Parathyroid adenoma (tissue), 2 donors: ENCODE measurements at regions not wholly inside any gene's neighbourhood (a gene's known extent, or its start where the extent isn't known, plus 50 kb on each side); places are given as distances from the start of the nearest gene placed in this dataset.

Source experiments
- H2AFZ ChIP-seq: fragments of 300-600 bp; sonication (generic); one replicate; pipeline ENCODE4 v1.7.0; 2017; ENCODE audit warnings: antibody characterized with exemption, mild to moderate bottlenecking
- H3K27ac ChIP-seq: fragments of 300-600 bp; sonication (generic); one replicate; pipeline ENCODE4 v1.7.0; 2017
- H3K27me3 ChIP-seq: fragments of 300-600 bp; sonication (generic); one replicate; pipeline ENCODE4 v1.7.0; 2017; ENCODE audit warnings: low read length; ENCODE audit not compliant: control insufficient read depth, insufficient read depth
- H3K36me3 ChIP-seq: fragments of 300-600 bp; sonication (generic); one replicate; pipeline ENCODE4 v1.7.0; 2017; ENCODE audit warnings: low read length; ENCODE audit not compliant: control insufficient read depth, insufficient read depth
- H3K4me1 ChIP-seq: fragments of 300-600 bp; sonication (generic); one replicate; pipeline ENCODE4 v1.7.0; 2017; ENCODE audit warnings: control low read depth
- H3K4me2 ChIP-seq: fragments of 300-600 bp; sonication (generic); one replicate; pipeline ENCODE4 v1.7.0; 2017; ENCODE audit warnings: low read length
- H3K4me3 ChIP-seq: fragments of 300-600 bp; sonication (generic); one replicate; pipeline ENCODE4 v1.7.0; 2017; ENCODE audit warnings: low read depth, low read length
- H3K79me2 ChIP-seq: fragments of 300-600 bp; sonication (generic); one replicate; pipeline ENCODE4 v1.7.0; 2017; ENCODE audit warnings: control low read depth
- H3K9ac ChIP-seq: fragments of 300-600 bp; sonication (generic); one replicate; pipeline ENCODE4 v1.7.0; 2017; ENCODE audit warnings: mild to moderate bottlenecking
- H3K9me3 ChIP-seq: fragments of 300-600 bp; sonication (generic); one replicate; pipeline ENCODE4 v1.7.0; 2017; ENCODE audit warnings: low read length; ENCODE audit not compliant: control insufficient read depth
- CTCF ChIP-seq: fragments of 300-600 bp; sonication (generic); IDR thresholded peaks from one replicate; pipeline ENCODE4 v1.7.0; 2017; ENCODE audit warnings: antibody characterized with exemption, mild to moderate bottlenecking
- donor health status: primary hyperparathyroidism.

DNA sequence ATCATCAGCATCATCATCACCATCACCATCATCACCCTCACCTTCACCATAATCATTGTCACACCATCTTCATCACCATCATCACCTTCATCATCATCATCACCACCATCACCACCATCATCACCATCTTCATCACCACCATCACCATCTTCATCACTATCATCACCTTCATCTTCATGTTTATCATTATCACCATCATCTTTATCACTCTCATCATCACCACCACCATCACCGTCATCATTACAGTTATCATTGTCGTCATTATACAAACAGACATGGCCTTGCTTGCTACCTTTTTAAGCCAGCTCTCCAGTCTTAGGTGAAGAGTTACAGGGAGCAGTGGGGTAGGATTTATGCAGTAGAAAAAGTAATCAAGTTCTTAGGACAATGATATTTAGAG lies 114.9 kb downstream of the IRF8 start:
- H3K4me1 ChIP-seq = no peaks in the 10 kb centered on the region
- H3K27ac ChIP-seq = no peak overlapping the region
- H3K4me2 ChIP-seq = no peak overlapping the region
- H3K4me3 ChIP-seq = no peak overlapping the region
- no peak overlapping the region for H2AFZ ChIP-seq
- H3K27me3 ChIP-seq = no peaks in the 10 kb centered on the region
- H3K9ac ChIP-seq = no peak overlapping the region
- H3K79me2 ChIP-seq = no peaks in the 10 kb centered on the region
- TF ChIP-seq CTCF = no peak
- no peaks in the 10 kb centered on the region for H3K36me3 ChIP-seq
- no peaks in the 10 kb centered on the region for H3K9me3 ChIP-seq

DNA sequence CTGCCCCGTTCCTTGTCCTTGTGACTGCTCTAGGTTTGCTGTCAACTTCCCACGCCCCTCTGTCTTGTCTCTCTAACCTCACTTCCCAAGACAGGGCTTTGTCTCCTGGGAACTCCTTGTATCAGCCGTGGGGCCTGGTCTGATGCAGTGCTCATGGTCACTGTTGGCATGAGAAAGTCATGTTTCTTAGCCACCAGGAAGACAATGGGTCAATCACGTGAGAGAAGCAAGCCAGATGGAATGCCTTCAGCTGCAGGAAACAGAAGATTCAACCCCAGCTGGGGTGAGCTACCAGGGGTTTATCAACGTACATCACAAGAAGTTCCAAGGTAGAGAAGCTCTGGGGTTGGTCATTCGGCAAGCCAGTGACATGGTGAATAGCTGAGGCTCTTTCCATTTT lies 116.6 kb downstream of the IRF8 start:
- Histone ChIP-seq H3K79me2 (no peaks in the 10 kb centered on the region), H3K27me3 (no peaks in the 10 kb centered on the region), H3K9ac (no peak overlapping the region), H3K4me1 (no peaks in the 10 kb centered on the region), H3K4me2 (no peak overlapping the region), H3K9me3 (no peaks in the 10 kb centered on the region), H2AFZ (no peak overlapping the region), H3K27ac (no peak overlapping the region), H3K4me3 (no peak overlapping the region), H3K36me3 (no peaks in the 10 kb centered on the region)
- no peak for TF ChIP-seq CTCF

DNA sequence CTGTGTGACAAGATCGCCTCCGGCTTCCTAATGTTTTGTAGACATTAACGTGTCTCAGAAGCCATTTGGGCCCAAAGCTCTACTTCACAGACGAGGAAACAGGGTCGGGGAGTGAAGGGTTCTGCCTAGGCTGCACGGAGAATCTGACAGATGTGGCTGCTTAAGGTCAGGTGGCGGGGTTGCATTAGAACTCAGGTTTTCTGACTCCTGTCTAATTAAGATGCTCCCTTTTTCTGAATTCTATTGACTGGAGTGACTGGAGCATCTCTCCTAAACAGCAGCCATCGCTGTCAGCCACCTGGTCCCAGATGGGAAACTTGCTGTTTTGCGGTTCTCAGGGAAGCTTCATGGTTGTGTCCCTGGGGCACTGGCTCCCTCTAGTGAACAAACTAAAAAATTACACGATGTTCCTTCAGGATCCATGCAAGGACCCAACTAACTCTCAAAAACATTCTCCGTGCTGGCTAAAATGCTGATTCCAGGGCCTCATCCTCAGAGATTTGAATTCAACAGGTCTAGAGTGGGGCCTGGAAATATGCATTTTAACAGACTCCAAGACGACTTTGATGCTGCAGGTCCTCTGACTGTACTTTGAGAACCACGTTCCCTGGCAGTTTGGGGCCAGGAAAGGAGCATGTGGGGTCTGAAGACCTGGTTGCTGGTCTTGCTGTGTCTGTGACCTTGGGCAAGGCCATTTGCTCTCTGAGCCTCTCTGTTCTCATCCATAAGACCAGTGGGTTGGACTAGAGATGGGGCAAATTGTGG lies 117.4 kb downstream of the IRF8 start:
- Histone ChIP-seq H3K36me3 (no peaks in the 10 kb centered on the region), H3K27me3 (no peaks in the 10 kb centered on the region), H3K4me2 (no peak overlapping the region), H3K27ac (no peak overlapping the region), H3K4me1 (no peaks in the 10 kb centered on the region), H3K9ac (no peak overlapping the region), H3K79me2 (no peaks in the 10 kb centered on the region), H3K4me3 (no peak overlapping the region), H3K9me3 (no peaks in the 10 kb centered on the region), H2AFZ (no peak overlapping the region)
- peak; percentile 71 for TF ChIP-seq CTCF

DNA sequence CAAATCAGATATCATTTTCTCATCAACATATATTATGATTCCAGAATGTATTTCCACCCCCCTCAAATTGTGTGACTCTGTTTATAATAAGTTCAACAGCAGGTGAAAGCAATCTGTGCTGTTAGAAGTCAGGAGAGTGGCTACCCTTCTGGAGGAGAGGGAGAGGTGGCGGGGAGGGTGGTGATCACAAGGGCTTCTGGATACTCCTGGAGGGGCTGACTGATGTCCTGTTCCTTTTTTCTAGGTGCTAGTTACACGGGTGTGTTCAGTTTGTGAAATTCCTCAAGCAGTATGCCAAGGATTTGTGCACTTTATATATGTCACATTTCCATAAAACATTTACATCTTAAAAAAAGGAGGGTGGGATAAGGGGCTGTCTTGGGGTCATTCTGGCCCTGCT lies 119.1 kb downstream of the IRF8 start:
- no peaks in the 10 kb centered on the region for H3K27me3 ChIP-seq
- H3K4me2 ChIP-seq = no peak overlapping the region
- H3K36me3 ChIP-seq = no peaks in the 10 kb centered on the region
- H2AFZ ChIP-seq = no peak overlapping the region
- H3K79me2 ChIP-seq = no peaks in the 10 kb centered on the region
- no peak overlapping the region for H3K4me3 ChIP-seq
- H3K27ac ChIP-seq = no peak overlapping the region
- no peak for TF ChIP-seq CTCF
- H3K9me3 ChIP-seq = no peaks in the 10 kb centered on the region
- H3K4me1 ChIP-seq = peaks cover 8% of the 10 kb centered on the region
- H3K9ac ChIP-seq = no peak overlapping the region

DNA sequence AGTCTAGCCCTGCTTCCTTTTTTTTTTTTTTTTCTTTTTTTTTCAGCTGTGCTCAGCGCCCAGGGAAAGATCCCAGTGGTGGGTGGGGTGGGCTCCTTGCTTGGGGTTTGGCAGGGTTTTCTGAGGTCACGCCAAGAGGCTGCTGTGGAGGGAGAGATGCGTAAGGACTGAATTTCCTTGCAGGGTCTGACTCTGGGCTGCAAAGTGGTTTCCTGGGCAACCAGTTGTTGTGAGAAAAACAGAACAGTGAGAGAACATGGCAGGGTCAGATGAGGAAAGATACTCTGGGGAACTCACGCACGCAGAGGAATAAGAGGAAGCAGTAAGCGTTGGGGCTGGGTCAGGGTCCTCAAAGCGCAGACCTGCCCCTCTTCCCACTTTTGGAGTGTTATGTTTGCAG lies 119.5 kb downstream of the IRF8 start:
- Histone ChIP-seq H3K79me2 (no peaks in the 10 kb centered on the region), H2AFZ (no peak overlapping the region), H3K36me3 (no peaks in the 10 kb centered on the region), H3K27me3 (no peaks in the 10 kb centered on the region), H3K4me2 (no peak overlapping the region), H3K4me1 (peaks cover 8% of the 10 kb centered on the region), H3K9ac (no peak overlapping the region), H3K9me3 (no peaks in the 10 kb centered on the region), H3K27ac (no peak overlapping the region), H3K4me3 (no peak overlapping the region)
- TF ChIP-seq CTCF = no peak
